ENCODE measurements at regions not wholly inside any gene's neighbourhood (a gene's known extent, or its start where the extent isn't known, plus 50 kb on each side); places are given as distances from the start of the nearest gene placed in this dataset.

- no peak for TF ChIP-seq RNF2 (IDR thresholded peaks at IDR 0.05; ENCODE audit: borderline replicate concordance, low read depth, low read length, missing control alignments, poor library complexity, severe bottlenecking)
- TF ChIP-seq POU5F1 (IDR thresholded peaks at IDR 0.05; ENCODE audit: low read depth, low read length): no peak
- TF ChIP-seq, protein P1, sequence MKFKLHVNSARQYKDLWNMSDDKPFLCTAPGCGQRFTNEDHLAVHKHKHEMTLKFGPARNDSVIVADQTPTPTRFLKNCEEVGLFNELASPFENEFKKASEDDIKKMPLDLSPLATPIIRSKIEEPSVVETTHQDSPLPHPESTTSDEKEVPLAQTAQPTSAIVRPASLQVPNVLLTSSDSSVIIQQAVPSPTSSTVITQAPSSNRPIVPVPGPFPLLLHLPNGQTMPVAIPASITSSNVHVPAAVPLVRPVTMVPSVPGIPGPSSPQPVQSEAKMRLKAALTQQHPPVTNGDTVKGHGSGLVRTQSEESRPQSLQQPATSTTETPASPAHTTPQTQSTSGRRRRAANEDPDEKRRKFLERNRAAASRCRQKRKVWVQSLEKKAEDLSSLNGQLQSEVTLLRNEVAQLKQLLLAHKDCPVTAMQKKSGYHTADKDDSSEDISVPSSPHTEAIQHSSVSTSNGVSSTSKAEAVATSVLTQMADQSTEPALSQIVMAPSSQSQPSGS (IDR thresholded peaks at IDR 0.05; ENCODE audit: low read length): no peak
- no peak for TF ChIP-seq FOSL1 (IDR thresholded peaks at IDR 0.05; ENCODE audit: insufficient read depth, low read depth, low read length)
Measured at GRCh38 chr7:29639886-29640595, 76.4 kb downstream of the PRR15 start (continued).
